ENCODE measurements at regions not wholly inside any gene's neighbourhood (a gene's known extent, or its start where the extent isn't known, plus 50 kb on each side); places are given as distances from the start of the nearest gene placed in this dataset.

DNA sequence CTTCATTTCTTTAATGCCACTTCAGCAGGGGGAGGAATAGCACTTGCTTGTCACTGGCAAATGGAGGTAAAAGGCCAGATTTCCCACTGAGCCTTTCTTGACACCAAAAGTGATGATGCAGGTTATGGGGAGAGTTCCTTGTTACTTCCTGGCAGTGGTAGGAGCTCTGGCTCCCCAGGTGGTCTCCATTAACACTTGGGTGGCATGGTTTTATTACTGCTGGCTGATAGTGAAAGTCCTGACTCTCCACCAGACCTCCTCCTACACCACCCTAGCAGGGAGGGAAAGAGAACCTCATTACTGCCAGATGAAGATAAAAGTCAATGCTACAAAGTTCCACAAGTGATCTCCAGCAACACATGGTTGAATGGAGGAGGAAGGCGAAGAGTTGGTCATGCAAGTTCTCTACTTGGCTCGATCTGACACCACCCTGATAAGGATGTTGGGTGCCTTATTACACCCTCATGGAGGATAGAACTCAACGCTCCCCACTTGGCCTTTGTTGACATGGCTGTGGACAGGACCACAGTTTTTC lies 152.7 kb upstream of the GNAO1 start:
- ATAC-seq (ENCODE audit: low read depth in 2 of 2) (no peak), DNase-seq (no peak)
- Mint-ChIP-seq H3K27ac (no peak overlapping the region), H3K9me3 (peaks cover 11 to 31% (median 16%) of the 10 kb centered on the region in 7 donors), H3K4me1 (no peaks in the 10 kb centered on the region), H3K27me3 (peaks cover 26 to 30% (median 26%) of the 10 kb centered on the region in 3 donors), H3K4me3 (peak overlapping the region in 2 of 8 donors; percentile 10 to 13), H3K36me3 (peaks cover 0 to 20% of the 10 kb centered on the region in 2 donors)

DNA sequence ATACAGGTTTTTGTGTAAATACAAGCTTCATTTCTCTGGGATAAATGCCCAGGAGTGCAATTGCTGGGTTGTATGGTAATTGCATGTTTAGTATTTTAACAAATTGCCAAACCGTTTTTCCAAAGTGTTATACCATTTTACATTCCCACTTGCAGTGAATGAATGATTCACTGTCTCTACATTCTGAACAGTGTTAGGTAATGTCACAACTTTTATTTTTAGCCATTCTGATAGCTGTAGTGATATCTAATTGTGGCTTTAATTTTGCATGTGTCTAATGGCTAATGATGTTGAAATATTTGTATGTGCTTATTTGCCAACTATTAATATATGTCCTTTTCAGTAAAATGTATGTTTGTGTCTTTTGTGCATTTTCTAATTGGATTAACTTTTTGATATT lies 156.9 kb upstream of the CES5A start:
- DNase-seq (no peak), ATAC-seq (ENCODE audit: low read depth in 2 of 2) (no peak)
- peaks cover 6 to 14% (median 13%) of the 10 kb centered on the region in 3 donors for H3K27me3 Mint-ChIP-seq
- H3K4me1 Mint-ChIP-seq: no peaks in the 10 kb centered on the region
- peak overlapping the region in 1 of 6 donors; percentile 24 for H3K27ac Mint-ChIP-seq
- peaks cover 3 to 11% (median 7%) of the 10 kb centered on the region in 7 donors for H3K9me3 Mint-ChIP-seq
- peaks cover 0 to 9% of the 10 kb centered on the region in 2 donors for H3K36me3 Mint-ChIP-seq
- H3K4me3 Mint-ChIP-seq: no peak overlapping the region

DNA sequence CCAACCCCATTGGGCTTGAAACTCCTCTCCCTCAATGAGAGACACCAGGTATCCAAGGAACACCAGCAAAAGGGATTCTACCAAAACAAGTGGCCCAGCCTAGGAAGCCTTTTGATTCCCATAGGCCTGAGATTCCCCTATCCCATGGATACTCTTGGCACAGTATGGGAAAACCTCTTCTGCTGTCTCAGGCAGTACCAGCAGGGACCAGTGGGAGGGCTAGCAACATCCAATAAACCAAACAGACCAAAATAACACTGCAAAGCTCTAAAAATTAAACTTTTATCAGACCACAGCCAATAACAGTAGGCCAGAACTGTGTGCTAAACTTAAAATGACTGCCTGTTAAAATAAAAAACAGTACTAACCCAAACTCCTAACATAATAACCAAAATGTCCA lies 153.9 kb upstream of the CES5A start:
- ATAC-seq (ENCODE audit: low read depth in 2 of 2): no peak
- Mint-ChIP-seq H3K27ac (peak overlapping the region in 1 of 6 donors; percentile 4), H3K27me3 (peaks cover 0 to 13% (median 7%) of the 10 kb centered on the region in 3 donors), H3K4me3 (no peak overlapping the region), H3K9me3 (peaks cover 0 to 2% (median 0%) of the 10 kb centered on the region in 7 donors), H3K4me1 (no peaks in the 10 kb centered on the region), H3K36me3 (no peaks in the 10 kb centered on the region)
- no peak for DNase-seq

DNA sequence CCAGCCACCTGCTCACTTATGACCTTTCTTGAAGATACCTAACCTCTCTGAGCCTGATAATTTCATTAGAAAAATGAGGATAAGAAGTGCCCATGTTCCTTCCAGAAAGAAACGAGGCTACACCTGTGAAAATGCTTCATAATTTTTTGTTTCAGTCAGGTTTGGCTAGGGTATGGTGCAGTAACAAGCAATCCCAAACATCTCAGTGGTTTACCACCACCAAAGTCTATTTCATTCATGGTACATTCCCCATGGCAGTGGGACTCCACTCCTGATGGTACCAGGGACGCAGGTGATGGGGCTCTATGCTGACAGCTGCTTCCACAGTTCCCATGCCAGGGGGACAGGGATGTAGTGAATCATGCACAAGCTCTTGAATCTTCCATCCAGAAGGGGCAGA lies 147.6 kb upstream of the CES5A start:
- Mint-ChIP-seq H3K4me3 (no peak overlapping the region), H3K36me3 (no peaks in the 10 kb centered on the region), H3K27ac (no peak overlapping the region), H3K27me3 (peaks cover 0 to 4% (median under 1%) of the 10 kb centered on the region in 3 donors), H3K4me1 (no peaks in the 10 kb centered on the region), H3K9me3 (no peaks in the 10 kb centered on the region)
- DNase-seq (no peak), ATAC-seq (ENCODE audit: low read depth in 2 of 2) (no peak)

DNA sequence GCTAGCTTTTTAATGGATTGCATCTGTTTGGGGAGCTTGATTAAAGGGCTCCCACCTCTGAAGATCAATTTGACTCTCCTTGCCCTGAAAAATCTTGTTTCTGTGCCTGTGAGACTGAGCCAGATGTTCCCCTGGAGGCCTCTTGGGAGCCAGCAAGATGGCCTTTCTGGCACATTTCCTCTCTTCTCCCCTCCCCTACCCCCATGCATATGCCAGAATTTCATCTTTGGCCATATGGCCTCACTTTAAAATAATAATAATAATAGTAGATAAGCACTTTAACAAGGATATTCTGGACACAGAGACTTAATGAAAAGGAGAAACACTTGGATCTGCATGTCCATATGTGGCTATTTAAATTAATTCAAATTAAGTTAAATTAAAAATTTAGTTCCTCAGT lies 144.1 kb upstream of the CES5A start:
- peaks cover 0 to 12% (median 0%) of the 10 kb centered on the region in 3 donors for H3K4me1 Mint-ChIP-seq
- H3K36me3 Mint-ChIP-seq: no peaks in the 10 kb centered on the region
- ATAC-seq (ENCODE audit: low read depth in 2 of 2) (no peak), DNase-seq (no peak)
- no peak overlapping the region for H3K4me3 Mint-ChIP-seq
- peaks cover 0 to 22% (median 19%) of the 10 kb centered on the region in 3 donors for H3K27me3 Mint-ChIP-seq
- H3K9me3 Mint-ChIP-seq: peaks cover 0 to 3% (median 0%) of the 10 kb centered on the region in 7 donors
- H3K27ac Mint-ChIP-seq: no peak overlapping the region

- H3K4me1 Mint-ChIP-seq: peaks cover 0 to 12% (median 0%) of the 10 kb centered on the region in 3 donors
Observed at GRCh38 chr16:56013962-56014552, 138.9 kb upstream of the CES5A start.

GRCh38 chr16:56012482-56012811 lies 137.3 kb upstream of the CES5A start:
- Mint-ChIP-seq H3K9me3 (peaks cover 0 to 3% (median 0%) of the 10 kb centered on the region in 7 donors), H3K4me1 (peaks cover 0 to 12% (median 0%) of the 10 kb centered on the region in 3 donors), H3K36me3 (no peaks in the 10 kb centered on the region), H3K27ac (no peak overlapping the region), H3K27me3 (peaks cover 18 to 41% (median 40%) of the 10 kb centered on the region in 3 donors), H3K4me3 (no peak overlapping the region)
- DNase-seq (no peak), ATAC-seq (ENCODE audit: low read depth in 2 of 2) (no peak)

More at GRCh38 chr16:56013962-56014552, 138.9 kb upstream of the CES5A start:
- Mint-ChIP-seq H3K36me3 (no peaks in the 10 kb centered on the region), H3K27me3 (peaks cover 9 to 35% (median 33%) of the 10 kb centered on the region in 3 donors), H3K4me3 (no peak overlapping the region), H3K27ac (no peak overlapping the region), H3K9me3 (peaks cover 0 to 3% (median 0%) of the 10 kb centered on the region in 7 donors)
- no peak for DNase-seq
- ATAC-seq (ENCODE audit: low read depth in 2 of 2): no peak

GRCh38 chr16:56011808-56012481 lies 136.8 kb upstream of the CES5A start:
- no peak for ATAC-seq (ENCODE audit: low read depth in 2 of 2)
- Mint-ChIP-seq H3K36me3 (no peaks in the 10 kb centered on the region), H3K4me1 (peaks cover 0 to 7% (median 0%) of the 10 kb centered on the region in 3 donors), H3K27me3 (peaks cover 21 to 43% (median 41%) of the 10 kb centered on the region in 3 donors), H3K4me3 (no peak overlapping the region), H3K27ac (peak overlapping the region in 1 of 6 donors; percentile 46), H3K9me3 (peaks cover 0 to 3% (median 0%) of the 10 kb centered on the region in 7 donors)
- DNase-seq: no peak

DNA sequence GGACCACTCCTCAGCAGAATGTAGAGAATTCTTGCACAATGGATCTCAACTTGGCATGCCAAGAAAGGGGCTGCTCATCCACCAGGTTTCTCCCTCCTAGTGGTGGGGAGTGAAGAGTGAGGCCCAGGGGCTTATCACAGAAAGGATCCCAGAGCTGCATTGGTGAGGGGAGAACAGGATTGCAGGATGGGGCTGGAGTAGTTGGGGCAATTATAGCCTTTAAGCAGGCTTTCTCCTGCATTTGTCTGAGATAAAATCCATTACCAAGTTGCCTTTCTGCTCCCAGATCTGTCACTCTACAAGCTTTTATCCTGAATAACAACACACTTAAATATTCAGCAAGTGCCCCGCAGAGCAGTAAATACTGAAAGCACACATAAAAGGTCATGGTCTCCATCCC lies 130.8 kb upstream of the CES5A start:
- no peaks in the 10 kb centered on the region for H3K4me1 Mint-ChIP-seq
- H3K36me3 Mint-ChIP-seq: no peaks in the 10 kb centered on the region
- no peak overlapping the region for H3K4me3 Mint-ChIP-seq
- ATAC-seq (ENCODE audit: low read depth in 2 of 2) (no peak), DNase-seq (no peak)
- peaks cover 15 to 29% (median 25%) of the 10 kb centered on the region in 3 donors for H3K27me3 Mint-ChIP-seq
- no peak overlapping the region for H3K27ac Mint-ChIP-seq
- H3K9me3 Mint-ChIP-seq: peaks cover 0 to 4% (median 0%) of the 10 kb centered on the region in 7 donors

DNA sequence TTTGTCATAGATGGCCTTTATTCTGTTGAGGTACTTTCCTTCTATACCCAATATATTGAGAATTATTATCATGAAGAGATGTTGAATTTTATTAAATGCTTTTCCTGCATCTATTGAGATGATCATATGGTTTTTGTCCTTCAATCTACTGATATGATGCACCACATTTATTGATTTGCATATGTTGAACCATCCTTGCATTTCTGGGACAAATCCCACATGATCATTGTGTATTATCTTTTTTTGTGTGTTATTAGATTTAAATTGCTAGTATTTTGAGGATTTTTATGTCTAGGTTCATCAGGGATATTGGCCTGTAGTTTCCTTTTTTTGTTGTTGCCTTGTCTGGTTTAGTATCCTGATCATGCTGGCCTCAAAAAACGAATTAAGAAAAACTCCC lies 124.5 kb upstream of the CES5A start:
- peaks cover 9 to 38% (median 18%) of the 10 kb centered on the region in 7 donors for H3K9me3 Mint-ChIP-seq
- no peaks in the 10 kb centered on the region for H3K36me3 Mint-ChIP-seq
- no peaks in the 10 kb centered on the region for H3K4me1 Mint-ChIP-seq
- no peak overlapping the region for H3K4me3 Mint-ChIP-seq
- DNase-seq (no peak), ATAC-seq (ENCODE audit: low read depth in 2 of 2) (no peak)
- peaks cover 9 to 18% (median 16%) of the 10 kb centered on the region in 3 donors for H3K27me3 Mint-ChIP-seq
- no peak overlapping the region for H3K27ac Mint-ChIP-seq

- H3K27ac Mint-ChIP-seq: no peak overlapping the region
- DNase-seq: no peak
- no peaks in the 10 kb centered on the region for H3K36me3 Mint-ChIP-seq
- H3K9me3 Mint-ChIP-seq: peaks cover 1 to 20% (median 10%) of the 10 kb centered on the region in 7 donors
- peaks cover 6 to 11% (median 6%) of the 10 kb centered on the region in 3 donors for H3K27me3 Mint-ChIP-seq
- no peak for ATAC-seq (ENCODE audit: low read depth in 2 of 2)
- H3K4me1 Mint-ChIP-seq: no peaks in the 10 kb centered on the region
- no peak overlapping the region for H3K4me3 Mint-ChIP-seq
Observed at GRCh38 chr16:55993088-55993487, 117.9 kb upstream of the CES5A start.

GRCh38 chr16:55992551-55992950 lies 117.4 kb upstream of the CES5A start:
- Mint-ChIP-seq H3K4me1 (no peaks in the 10 kb centered on the region), H3K4me3 (no peak overlapping the region), H3K36me3 (no peaks in the 10 kb centered on the region), H3K27me3 (peaks cover under 1 to 11% (median 6%) of the 10 kb centered on the region in 3 donors), H3K27ac (no peak overlapping the region), H3K9me3 (peaks cover 0 to 14% (median 5%) of the 10 kb centered on the region in 7 donors)
- ATAC-seq (ENCODE audit: low read depth in 2 of 2) (no peak), DNase-seq (no peak)

DNA sequence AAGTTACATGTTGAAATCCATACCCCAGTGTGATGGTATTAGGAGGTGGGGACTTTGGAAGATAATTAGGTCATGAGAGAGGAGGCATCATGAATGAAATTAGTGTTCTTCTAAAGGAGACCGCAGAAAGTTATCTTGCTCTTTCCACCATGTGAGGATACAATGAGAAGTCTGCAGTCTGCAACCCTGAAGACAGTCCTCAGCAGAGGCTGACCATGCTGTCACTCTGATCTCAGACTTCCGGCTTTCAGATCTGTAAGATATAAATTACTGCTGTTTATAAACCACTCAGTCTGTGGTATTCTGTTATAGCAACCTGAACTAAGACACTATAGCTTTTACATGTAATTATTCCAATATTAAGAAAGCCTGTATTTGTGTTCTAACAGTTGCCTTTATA lies 116.7 kb upstream of the CES5A start:
- Mint-ChIP-seq H3K9me3 (peaks cover 0 to 13% (median 5%) of the 10 kb centered on the region in 7 donors), H3K27me3 (peaks cover 0 to 11% (median 6%) of the 10 kb centered on the region in 3 donors), H3K4me3 (no peak overlapping the region), H3K27ac (no peak overlapping the region), H3K36me3 (no peaks in the 10 kb centered on the region), H3K4me1 (no peaks in the 10 kb centered on the region)
- ATAC-seq (ENCODE audit: low read depth in 2 of 2) (no peak), DNase-seq (no peak)

DNA sequence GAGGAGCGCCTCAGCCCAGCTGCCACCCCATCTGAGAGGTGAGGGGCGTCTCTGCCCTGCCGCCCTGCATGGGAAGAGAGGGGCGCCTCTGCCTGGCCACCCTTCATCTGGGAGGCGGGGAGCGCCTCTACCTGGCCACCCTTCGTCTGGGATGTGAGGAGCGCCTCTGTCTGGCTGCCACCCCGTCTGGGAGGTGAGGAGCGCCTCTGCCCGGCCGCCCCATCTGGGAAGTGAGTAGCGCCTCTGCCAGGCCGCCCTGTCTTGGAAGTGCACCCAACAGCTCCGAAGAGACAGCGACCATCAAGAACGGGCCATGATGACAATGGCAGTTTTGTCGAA lies 114.4 kb upstream of the CES5A start:
- H3K36me3 Mint-ChIP-seq: no peaks in the 10 kb centered on the region
- no peak for ATAC-seq (ENCODE audit: low read depth in 2 of 2)
- peaks cover 10 to 26% (median 13%) of the 10 kb centered on the region in 3 donors for H3K27me3 Mint-ChIP-seq
- DNase-seq: no peak
- H3K27ac Mint-ChIP-seq: no peak overlapping the region
- H3K4me1 Mint-ChIP-seq: no peaks in the 10 kb centered on the region
- peaks cover 0 to 11% (median 5%) of the 10 kb centered on the region in 7 donors for H3K9me3 Mint-ChIP-seq
- H3K4me3 Mint-ChIP-seq: no peak overlapping the region

All from naive B cell (primary cell).